ENCODE measurements at regions not wholly inside any gene's neighbourhood (a gene's known extent, or its start where the extent isn't known, plus 50 kb on each side); places are given as distances from the start of the nearest gene placed in this dataset.

DNA sequence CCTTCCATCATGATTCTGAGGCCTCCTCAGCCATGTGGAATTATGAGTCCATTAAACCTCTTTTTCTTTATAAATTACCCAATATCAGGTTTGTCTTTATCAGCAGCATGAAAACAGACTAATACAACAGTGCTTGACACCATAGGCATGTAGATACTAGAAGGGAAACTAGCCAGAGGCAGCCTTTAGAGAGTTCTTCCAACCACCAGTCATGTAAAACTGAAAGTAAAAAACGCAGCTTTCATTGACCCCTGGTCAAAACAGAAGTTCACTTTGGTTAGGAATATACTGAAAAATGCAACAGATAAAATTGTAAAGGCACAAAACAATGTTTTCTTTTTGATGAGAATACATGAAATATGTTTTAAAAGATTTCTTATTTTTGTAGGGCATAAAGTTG, 122.8 kb upstream of the L3MBTL4 start:
- no peak for TF ChIP-seq ELF4 (IDR thresholded peaks at IDR 0.05)
- TF ChIP-seq LEF1 (IDR thresholded peaks at IDR 0.05; ENCODE audit: borderline replicate concordance) = no peak
- no peak for TF ChIP-seq TARDBP (IDR thresholded peaks at IDR 0.05)
- no peak for TF ChIP-seq SP1 (IDR thresholded peaks at IDR 0.05)

Data from HEK293T (cell line).